Gastrocnemius medialis (tissue), 4 donors: ENCODE measurements at regions not wholly inside any gene's neighbourhood (a gene's known extent, or its start where the extent isn't known, plus 50 kb on each side); places are given as distances from the start of the nearest gene placed in this dataset.

Experiments used
- ATAC-seq, 2 donors: fragments of 150-250 bp; one replicate each; pipeline ENCODE4 v1.9.1; 2016
- DNase-seq, 2 donors: peaks; one replicate each; pipeline ENCODE4 v3.0.0-alpha.2; 2019
- H3K27ac ChIP-seq, 4 donors: fragments of 200-600 bp; sonication (generic); 1 replicate in 1 of 4; 2 replicates in 3 of 4; pipeline ENCODE4 v1.5.1; 2016 to 2018; ENCODE audit warnings: mild to moderate bottlenecking in 2 of 4, moderate library complexity in 1 of 4
- H3K27me3 ChIP-seq, 3 donors: fragments of 200-600 bp; sonication (generic) in 2 of 3; 1 replicate in 1 of 3; 2 replicates in 2 of 3; pipeline versions ENCODE4 v1.5.1 to v1.6.0; 2016 to 2019; ENCODE audit warnings: mild to moderate bottlenecking in 1 of 3, moderate library complexity in 1 of 3
- H3K36me3 ChIP-seq, 2 donors: fragments of 200-600 bp; sonication (generic) in 1 of 2; one replicate each; pipeline ENCODE4 v1.5.1; 2017 to 2018
- H3K4me1 ChIP-seq, 2 donors: fragments of 200-600 bp; sonication (generic) in 1 of 2; one replicate each; pipeline ENCODE4 v1.5.1; 2016 to 2017; ENCODE audit warnings: mild to moderate bottlenecking in 2 of 2
- H3K4me3 ChIP-seq, 4 donors: fragments of 200-600 bp; sonication (generic) in 3 of 4; 1 replicate in 1 of 4; 2 replicates in 3 of 4; pipeline ENCODE4 v1.5.1; 2016 to 2019; ENCODE audit warnings: mild to moderate bottlenecking in 2 of 4
- H3K9me3 ChIP-seq, 3 donors: fragments of 200-600 bp; sonication (generic) in 2 of 3; 1 replicate in 1 of 3; 2 replicates in 2 of 3; pipeline ENCODE4 v1.5.1; 2016 to 2019
- CTCF ChIP-seq, 5 experiments: fragments of 450-650 bp in 3 of 5; fragments of 200-600 bp in 2 of 5; sonication (generic) in 2 of 5; IDR thresholded peaks in 4 of 5; conservative IDR thresholded peaks in 1 of 5; 1 replicate in 4 of 5; 2 replicates in 1 of 5; pipeline ENCODE4 v1.5.1; 2016 to 2019; ENCODE audit warnings: antibody characterized with exemption in 5 of 5, mild to moderate bottlenecking in 3 of 5, moderate library complexity in 3 of 5
- POLR2A ChIP-seq, 2 donors: fragments of 450-650 bp; IDR thresholded peaks; one replicate each; pipeline ENCODE4 v1.6.1; 2017; ENCODE audit warnings: antibody characterized with exemption in 2 of 2, mild to moderate bottlenecking in 2 of 2, moderate library complexity in 2 of 2
- in situ Hi-C, 4 donors: fragments of 200-750 bp; cut with MboI; loops; one replicate each; pipeline versions ENCODE4 v1.15.0 to v1.8.0; 2017; ENCODE audit warnings: low sequenced_read_pairs in 4 of 4
- intact Hi-C: fragments of 100-400 bp; cut with DNase I; formaldehyde crosslinking; loops from one replicate; pipeline ENCODE4 v1.15.1; 2023; ENCODE audit warnings: low total_unique reads

GRCh38 chr1:232702911-232703310, 73.0 kb upstream of the SIPA1L2 start:
- Histone ChIP-seq H3K9me3 (no peaks in the 10 kb centered on the region), H3K36me3 (no peaks in the 10 kb centered on the region), H3K27ac (no peak overlapping the region), H3K4me1 (no peaks in the 10 kb centered on the region), H3K27me3 (no peaks in the 10 kb centered on the region), H3K4me3 (no peak overlapping the region)
- DNase-seq (no peak), ATAC-seq (no peak)
- no peak for TF ChIP-seq POLR2A (IDR thresholded peaks at IDR 0.05)
- TF ChIP-seq CTCF (IDR thresholded peaks at IDR 0.05 in 4 of 5, conservative IDR thresholded peaks at IDR 0.05 in 1 of 5): no peak
- in situ Hi-C loops (no loop called here), intact Hi-C loops (no loop called here)

- intact Hi-C loops: no loop called here
- Histone ChIP-seq H3K36me3 (no peaks in the 10 kb centered on the region), H3K9me3 (no peaks in the 10 kb centered on the region), H3K4me3 (no peak overlapping the region), H3K4me1 (no peaks in the 10 kb centered on the region), H3K27me3 (no peaks in the 10 kb centered on the region), H3K27ac (no peak overlapping the region)
- TF ChIP-seq CTCF (IDR thresholded peaks at IDR 0.05 in 4 of 5, conservative IDR thresholded peaks at IDR 0.05 in 1 of 5) (no peak), POLR2A (IDR thresholded peaks at IDR 0.05) (no peak)
- DNase-seq: no peak
- ATAC-seq: no peak
- in situ Hi-C loops: no loop called here
These were observed 74.3 kb upstream of the SIPA1L2 start for GRCh38 chr1:232704256-232704655.

GRCh38 chr1:232704694-232705680, 75.1 kb upstream of the SIPA1L2 start:
- in situ Hi-C loops: no loop called here
- H3K4me1 ChIP-seq: no peaks in the 10 kb centered on the region
- DNase-seq (peak; percentile 55 to 59), ATAC-seq (peak; percentile 88 to 90)
- H3K36me3 ChIP-seq: no peaks in the 10 kb centered on the region
- intact Hi-C loops: no loop called here
- no peak for TF ChIP-seq CTCF (IDR thresholded peaks at IDR 0.05 in 4 of 5, conservative IDR thresholded peaks at IDR 0.05 in 1 of 5)
- TF ChIP-seq POLR2A (IDR thresholded peaks at IDR 0.05): no peak
- no peak overlapping the region for H3K4me3 ChIP-seq
- no peaks in the 10 kb centered on the region for H3K27me3 ChIP-seq
- peak overlapping the region in 3 of 4 donors; percentile 44 to 54 (median 52) for H3K27ac ChIP-seq
- H3K9me3 ChIP-seq: no peaks in the 10 kb centered on the region

GRCh38 chr1:232705815-232706575, 76.1 kb upstream of the SIPA1L2 start:
- Histone ChIP-seq H3K4me3 (no peak overlapping the region), H3K27ac (peak overlapping the region in 3 of 4 donors; percentile 2 to 54 (median 52)), H3K27me3 (no peaks in the 10 kb centered on the region), H3K36me3 (no peaks in the 10 kb centered on the region), H3K4me1 (no peaks in the 10 kb centered on the region), H3K9me3 (no peaks in the 10 kb centered on the region)
- in situ Hi-C loops (no loop called here), intact Hi-C loops (no loop called here)
- peak; percentile 33 to 36 for DNase-seq
- ATAC-seq: peak in 1 of 2 donors; percentile 25
- TF ChIP-seq POLR2A (IDR thresholded peaks at IDR 0.05): no peak
- TF ChIP-seq CTCF (IDR thresholded peaks at IDR 0.05 in 4 of 5, conservative IDR thresholded peaks at IDR 0.05 in 1 of 5): no peak
